HG03575 (cell line): ENCODE measurements at regions not wholly inside any gene's neighbourhood (a gene's known extent, or its start where the extent isn't known, plus 50 kb on each side); places are given as distances from the start of the nearest gene placed in this dataset.

Source experiments
- ATAC-seq: cut with Tn5 transposase; IDR thresholded peaks from one replicate; pipeline ENCODE4 v1.9.1; 2021; ENCODE audit not compliant: unreplicated experiment, insufficient number of reproducible peaks, low FRiP score; ENCODE audit errors: extremely low read depth

DNA sequence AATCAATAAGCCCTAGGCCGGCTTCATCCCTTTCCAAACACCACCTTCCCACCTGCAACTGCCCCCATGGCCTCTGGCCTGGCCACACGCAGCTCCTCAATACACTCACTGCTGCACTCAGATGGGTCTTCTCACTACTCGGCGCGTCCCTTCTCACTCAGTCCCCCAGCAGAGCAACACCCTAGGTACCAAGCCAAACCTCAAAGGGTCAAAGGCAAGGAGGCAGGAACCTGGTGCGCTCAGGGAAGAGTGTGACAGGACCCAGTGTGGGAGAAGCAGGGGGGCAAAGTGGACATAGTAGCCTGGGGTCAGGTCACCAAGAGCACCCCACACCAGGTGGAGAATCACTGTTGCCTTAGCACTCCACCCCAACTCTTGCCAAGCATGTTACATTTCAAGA lies 90.6 kb downstream of the TTC32 start:
- ATAC-seq = no peak

DNA sequence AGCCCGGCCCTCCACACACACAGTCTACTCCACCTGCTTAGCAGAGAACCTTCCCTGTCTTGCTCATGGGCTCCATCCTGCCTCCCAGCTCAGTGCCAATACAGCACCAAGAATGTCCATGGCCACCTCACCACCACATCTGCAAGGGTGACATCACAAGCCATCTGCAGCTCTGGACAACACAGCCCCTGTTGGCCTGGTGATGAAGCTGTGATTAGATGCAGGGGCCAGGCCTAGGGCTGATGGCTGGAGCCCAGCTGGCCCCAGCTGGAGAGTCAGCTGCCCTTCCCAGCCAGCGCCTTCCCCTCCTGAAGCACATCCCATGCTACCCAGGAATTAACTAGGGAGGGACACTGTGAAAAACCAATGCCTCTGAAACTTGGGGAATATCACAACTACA lies 91.1 kb downstream of the TTC32 start:
- no peak for ATAC-seq

DNA sequence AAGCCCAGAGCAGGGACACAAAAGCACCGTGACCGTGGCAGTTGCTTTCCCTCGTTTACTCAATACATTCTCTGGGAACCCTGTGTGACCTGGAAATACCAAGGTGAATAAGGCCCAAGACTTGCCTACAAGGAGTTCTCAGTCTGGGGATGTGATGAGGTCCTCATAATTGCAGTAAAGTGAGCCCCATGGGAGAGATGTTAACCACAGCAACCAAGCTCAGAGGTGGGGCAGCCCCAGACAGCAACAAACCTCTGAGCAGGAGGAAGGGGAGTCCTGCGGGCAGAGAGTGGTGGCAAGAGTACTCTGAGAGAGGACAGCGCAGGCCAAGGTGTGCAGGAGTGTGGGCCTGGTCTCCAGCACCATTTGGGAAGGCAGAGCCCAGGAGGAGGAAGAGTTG lies 91.6 kb downstream of the TTC32 start:
- no peak for ATAC-seq

DNA sequence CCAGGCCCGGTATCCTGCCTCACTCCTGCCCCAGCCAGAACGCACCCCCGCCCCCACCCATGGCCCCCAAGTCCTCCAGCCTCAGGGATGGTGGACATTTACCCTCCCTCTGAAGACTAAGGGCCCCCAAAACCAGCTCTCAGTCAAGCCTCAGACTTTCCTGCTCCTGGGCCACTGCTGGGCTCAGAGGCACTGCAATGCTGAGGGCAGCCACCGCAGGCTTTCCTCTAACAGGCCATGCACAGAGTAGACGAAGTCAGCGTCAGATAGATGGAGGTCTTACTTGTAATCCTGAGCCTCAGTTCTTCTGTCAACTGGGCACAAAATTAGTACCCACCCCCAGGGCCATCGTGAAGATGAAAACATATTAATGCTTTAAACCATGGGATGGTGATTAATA lies 92.6 kb downstream of the TTC32 start:
- no peak for ATAC-seq

DNA sequence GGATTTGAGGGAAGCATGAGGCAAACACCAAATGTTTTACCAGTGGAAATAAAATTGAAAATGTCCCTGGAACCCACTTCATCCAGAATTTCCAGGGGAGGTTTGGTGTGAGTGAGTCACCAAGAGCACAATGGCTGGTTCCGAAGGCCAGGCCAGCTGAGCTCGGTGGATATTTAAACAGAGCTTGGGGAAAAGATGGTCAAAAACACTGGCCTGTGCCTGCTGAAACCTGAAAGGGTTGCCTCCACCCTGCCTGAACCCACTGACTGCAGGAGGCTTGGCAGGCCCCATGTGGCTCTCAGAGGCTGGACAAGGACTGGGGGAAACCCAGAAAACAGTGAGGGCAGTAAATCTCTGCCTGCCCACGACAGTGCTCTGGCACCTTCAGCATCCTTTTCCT lies 93.9 kb downstream of the TTC32 start:
- no peak for ATAC-seq

DNA sequence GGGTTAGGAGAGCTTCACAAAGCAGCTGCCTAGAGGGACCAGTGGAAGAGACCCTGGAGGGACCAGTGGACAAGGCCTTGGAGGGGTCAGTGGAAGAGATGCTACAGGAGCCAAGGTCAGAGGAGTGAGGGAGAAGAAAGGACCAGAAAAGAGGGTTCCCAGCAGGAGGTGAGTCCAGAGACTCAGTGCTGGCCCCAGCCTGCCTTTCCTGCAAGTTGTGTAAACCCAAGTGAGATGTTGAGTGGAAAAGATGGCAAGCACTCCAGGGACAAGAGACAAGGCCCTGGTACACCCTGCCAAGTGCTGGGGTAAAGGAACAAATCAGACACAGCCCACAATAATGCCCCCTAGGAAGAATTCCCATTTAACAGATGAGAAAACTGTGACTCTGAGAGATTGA lies 94.4 kb downstream of the TTC32 start:
- ATAC-seq = no peak

DNA sequence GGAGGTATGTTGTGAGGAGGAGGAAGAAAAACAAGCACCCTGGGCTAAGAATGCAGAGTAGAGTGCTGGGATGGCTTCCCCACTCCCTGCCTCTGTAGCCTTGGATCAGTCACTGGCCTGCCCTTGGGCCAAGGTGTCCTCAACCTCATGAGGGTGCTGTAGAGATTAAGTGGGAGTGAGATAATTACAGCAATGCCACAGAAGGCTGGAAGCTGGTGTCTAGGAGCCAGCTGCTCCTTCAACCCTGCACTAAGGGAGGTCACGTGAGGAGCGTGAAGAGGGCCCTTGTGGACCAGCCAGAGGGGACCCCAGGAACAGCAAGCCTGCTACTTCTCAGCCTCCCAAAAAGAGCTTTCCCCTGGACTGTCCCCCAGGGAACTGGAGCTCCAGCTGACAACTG lies 95.2 kb downstream of the TTC32 start:
- no peak for ATAC-seq

DNA sequence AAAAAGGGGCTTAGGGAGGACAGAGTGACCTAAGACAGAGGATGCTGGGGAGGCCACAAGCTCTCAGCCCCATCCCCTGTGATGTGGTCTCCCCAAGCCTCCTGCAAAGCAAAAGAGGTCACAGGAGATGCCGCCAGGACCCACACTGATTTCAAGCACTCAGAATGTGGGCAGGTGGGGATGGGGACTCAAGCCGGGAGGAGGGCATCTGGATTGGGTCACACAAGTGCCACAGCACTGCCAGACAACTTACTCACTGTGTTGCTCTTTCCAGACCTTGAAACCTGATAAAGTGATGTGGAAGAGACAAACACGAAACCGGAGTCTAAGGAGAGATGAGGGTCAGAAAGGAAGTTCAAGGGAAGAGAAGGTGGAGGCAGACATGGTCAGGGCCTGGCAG lies 95.7 kb downstream of the TTC32 start:
- no peak for ATAC-seq

DNA sequence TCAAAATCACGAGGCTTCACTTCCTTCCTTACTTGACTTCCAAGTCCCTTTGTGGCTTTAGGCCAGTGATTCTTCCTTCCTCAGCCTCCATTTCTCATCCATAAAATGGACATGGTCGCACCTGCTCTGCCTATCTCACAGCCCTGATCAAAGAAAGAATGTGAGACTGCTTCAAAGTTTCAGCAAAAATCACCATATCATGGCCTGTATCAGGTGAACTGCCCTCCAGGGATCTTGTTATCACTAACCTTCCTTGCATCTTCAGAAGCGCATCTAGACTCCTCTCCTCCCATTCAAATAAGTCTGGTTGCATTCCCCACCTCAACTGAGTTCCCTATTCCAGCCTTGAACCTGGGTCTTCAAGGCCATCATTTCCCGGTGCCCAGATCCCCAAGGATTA lies 96.5 kb downstream of the TTC32 start:
- no peak for ATAC-seq

DNA sequence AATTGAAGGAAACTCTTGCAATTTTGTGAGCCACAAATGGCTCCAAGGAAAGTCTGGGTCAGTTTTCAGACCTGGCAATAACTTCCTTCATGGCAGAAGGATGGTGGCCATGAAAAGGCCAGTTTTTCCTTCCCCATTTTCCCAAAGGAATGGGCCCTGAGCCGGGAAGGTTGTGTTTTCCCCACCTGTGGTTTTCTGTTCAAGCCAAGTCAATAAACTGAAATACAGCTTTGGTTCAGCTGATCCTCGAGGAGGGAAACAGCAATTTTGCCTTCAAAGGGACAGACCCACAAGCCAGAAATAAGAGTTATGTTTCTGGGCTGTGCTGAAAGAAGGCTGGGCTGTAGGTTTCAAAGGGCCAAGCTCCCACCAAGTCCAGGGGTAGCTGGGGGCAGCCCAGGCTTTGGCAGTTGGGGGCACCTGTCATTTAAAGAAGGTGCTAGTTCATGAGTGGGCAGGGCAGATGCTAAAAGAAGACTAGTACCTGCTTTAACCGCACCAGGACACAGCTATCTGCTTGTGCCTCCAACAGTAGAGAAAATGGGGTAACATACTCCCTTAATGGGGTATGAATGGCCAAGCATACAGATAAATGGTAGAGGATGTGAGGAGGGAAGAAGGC lies 97.0 kb downstream of the TTC32 start:
- ATAC-seq = no peak

DNA sequence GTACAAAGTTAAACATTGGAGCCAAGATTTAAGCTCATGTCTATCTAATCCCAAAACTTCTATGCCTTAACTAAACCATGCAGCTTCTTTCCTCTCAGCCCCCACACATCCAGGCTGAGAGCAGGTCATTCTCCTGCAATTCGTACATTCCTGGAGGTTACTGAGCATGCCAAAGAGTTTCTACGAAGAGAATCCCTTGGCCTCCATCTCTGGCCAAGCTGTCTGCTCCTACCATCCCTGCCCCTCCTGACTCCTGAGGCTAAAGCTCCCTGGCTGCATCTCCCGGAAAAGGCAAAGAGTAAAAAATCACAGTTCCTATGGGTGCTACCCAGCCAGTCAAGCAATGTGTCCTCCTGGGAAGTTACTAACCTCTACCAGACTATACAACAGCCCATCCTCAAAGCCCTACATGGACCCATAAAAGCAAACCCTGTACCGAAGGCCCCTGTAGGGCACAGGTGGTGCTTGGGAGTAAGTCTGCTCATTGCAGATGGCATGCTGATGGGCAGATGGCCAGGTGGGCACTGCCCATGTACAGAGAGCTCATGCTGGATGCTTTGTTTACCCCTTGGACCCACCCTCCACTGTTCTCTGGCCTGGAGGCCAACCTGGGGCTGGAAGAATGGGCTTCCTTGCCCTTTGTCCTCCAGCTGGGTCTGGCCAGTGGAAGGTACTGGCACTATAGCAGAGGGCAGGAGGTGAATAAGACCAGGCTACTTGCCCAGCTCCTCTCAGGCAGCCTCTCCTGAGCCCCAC lies 99.5 kb downstream of the TTC32 start:
- ATAC-seq = no peak

DNA sequence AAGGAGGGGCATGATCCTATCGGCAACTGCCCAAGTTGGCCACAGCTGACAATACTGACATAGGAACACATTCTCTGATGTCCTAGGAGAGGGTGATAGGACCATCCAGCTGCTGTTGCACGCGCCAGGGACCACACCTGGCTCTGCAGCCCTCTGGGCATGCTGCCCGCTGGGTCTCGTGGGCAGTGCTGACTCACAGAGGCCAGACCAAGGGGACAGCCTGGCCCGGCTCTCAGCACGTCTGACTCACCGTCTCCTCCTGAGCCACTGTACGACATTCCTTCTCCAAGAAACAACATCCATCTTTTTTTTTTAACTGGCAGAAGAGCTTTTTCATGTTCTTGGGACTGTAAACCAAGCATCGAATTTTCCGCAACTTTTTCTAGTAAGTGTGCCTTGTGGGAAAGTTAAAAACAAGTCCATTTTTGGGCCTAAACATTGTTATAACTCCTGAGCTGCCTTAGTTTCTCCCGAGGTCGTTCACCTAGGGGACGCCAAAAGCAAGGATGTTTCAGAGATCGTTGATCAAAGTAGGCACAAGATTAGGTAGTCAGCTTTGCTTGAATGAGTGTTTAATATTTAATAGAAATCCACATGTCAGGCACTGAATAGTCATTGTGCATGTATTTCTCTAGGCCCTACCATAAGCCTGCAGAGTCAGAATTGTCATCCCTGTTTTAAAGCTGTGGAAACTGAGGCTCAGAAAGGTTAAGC lies 100.3 kb downstream of the TTC32 start:
- ATAC-seq = no peak

DNA sequence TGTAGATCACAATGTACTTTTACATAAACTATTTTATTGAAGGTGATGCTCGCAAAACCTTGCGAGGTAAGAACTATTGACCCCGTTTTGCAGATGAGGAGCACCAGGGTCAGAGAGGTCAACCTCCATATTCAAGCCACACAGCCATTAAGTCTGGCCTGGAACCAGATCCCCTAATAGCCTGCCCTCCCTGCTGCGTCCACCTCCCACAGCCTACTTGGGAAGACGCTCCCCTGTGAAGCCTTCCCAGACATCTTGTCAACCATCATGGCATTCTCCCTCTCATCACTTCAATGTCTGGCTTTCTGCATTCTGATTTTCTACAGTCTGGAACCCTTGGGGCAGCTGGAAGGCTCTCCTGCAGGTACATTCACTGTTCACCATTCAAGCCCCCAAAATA lies 101.0 kb downstream of the TTC32 start:
- no peak for ATAC-seq

DNA sequence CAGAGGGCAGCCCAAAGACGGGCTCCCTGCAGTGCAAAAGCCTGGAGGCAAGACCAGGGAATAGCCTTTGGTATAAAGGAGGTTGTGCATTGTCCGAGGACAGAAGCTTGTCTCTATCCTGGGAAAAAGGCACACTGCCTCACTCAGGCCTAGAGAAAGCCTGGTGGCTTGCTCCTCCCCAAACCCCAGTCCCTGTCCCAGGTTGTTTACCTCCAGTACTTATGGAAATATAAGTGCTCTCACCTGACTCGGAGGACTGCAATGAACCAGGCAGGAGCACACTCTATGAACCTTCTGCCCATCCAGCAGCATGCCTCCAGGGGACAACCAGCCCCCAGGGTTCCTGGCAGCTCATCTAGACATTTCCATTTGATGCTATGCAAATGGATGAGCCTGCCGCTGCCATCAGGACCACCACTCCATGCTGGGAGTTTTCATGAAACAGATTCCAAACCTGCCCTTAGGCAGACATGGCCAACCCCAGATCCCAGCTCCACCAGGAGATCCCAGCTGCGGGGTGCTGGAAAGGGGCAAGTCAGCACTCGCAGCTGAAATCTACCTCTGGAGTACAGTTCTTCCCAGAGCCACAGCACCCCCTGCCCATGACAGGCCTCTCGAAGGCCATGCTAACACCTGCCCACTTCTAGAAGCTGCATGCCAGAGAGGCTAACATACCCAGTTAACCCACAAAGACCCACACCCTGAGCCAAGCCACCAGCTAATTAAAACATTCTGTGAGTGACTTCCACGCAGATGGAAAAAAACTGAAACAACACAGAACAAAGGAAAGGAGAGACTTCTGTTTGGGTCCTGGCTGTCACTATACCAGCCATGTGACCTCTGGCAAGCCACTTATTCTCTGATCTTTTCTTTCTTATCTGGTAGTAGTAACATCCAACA lies 101.7 kb downstream of the TTC32 start:
- no peak for ATAC-seq

DNA sequence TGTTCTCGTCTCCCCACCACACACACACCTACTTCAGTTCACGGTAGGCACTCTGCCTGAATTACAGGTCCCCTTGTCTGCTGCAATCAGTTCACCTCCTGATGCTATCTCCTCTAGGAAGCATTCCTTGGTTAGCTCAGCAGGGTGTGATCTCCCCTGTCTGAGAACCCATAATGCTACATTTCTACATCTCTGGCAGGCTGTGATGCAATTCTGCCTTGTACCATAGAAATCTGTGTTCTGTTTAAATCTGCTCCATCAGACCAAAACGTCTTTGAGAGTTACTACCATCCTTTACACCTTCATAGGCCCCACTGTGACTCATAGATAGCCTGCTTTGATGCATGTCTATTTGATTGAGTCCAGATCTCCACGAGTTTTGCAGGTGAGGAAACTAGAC lies 103.9 kb downstream of the TTC32 start:
- no peak for ATAC-seq

DNA sequence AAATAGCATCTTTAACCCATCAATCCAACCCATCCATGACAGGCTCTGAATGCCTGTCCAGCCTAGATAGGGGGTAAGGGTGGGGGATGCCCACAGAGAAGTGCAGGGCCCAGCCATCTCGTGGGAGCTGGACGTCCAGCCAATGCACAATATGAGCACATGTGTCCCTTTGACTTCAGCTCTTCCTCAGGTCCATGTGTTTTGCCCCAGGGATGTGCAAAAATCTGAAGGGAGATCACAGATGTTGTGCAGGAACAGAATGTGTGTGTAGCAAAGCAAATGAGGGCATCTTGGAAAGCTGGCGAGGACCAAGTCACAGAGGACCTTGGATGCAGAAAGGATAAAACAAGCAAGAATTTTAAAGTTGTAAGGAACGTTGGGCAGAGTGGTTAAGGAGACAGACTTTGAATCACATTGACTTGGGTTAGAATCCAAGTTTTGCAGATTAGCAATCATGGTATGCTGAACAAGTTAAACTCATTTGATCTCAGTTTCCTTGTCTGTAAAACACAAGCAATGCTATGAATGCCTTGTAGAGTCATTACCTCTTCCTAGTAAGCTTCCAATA lies 104.5 kb downstream of the TTC32 start:
- no peak for ATAC-seq

DNA sequence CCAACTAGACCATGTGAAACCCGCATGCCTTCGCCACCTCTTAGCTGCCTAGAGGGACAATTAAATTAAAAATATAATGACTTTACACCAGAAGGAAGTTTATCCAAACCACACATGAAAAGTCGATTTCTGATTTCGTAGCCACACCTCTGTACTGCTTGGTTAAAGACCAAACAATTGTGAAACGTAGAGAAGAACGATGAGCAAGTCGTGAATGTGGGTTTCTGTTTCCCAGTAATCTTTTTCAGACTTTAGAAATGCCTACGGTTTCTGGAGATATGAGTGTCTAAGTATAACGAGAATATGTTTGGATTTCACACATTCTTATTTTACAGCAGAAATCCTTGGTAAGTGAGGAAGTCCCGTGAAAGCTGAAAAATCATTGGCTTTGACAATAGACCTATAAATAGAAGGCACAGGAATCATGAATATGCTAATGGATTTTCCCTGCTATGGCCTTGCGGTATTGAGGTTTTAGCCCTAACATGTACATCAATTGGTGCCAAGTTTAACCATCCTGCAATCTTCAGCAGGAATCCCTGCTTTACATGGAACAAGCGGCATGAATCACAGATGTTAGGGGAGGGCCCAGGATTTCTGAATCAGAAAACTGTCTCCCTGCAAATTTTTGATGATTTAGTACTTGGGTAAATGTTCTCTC lies 105.6 kb downstream of the TTC32 start:
- no peak for ATAC-seq

DNA sequence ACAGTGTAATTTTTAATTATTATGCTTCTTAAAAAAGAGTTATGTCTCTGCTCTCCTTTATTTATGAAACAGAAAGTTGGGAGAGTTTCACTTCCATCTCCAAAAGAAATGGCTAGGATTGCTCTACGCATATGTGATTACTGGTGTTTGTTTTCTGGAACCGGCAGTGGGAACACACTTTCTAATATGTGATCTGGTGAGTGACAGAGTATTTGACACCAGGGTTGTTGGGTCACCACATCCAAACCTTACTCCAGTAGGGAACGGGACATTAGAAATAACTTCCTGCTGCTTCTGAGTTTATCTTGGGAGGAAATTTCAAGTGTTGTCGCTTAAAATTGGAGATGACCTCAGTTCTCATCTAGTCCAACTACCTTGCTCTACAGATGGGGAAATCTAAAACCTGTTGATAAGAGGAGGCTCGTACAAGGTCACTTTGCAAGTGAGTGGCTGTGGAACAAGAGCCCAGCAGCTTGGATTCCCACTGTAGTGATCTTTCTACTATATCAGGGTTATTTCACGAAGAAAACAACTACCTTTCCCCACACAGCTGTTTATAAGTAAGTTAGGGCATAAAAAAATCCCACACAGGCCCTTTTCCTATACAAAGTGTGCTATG lies 108.5 kb downstream of the TTC32 start:
- ATAC-seq = no peak
